Endothelial cell of umbilical vein (primary cell): ENCODE measurements at regions not wholly inside any gene's neighbourhood (a gene's known extent, or its start where the extent isn't known, plus 50 kb on each side); places are given as distances from the start of the nearest gene placed in this dataset.

Experiments
- CTCF ChIP-seq, 2 donors: IDR thresholded peaks; 1 replicate in 1 of 2; 2 replicates in 1 of 2; pipeline ENCODE4 v1.5.1; 2011; ENCODE audit warnings: low read length in 2 of 2, mild to moderate bottlenecking in 2 of 2, moderate library complexity in 2 of 2, control low read depth in 1 of 2, inconsistent platforms in 1 of 2, low read depth in 1 of 2; ENCODE audit not compliant: insufficient read depth in 1 of 2; ENCODE audit errors: extremely low read depth in 1 of 2
- EZH2 ChIP-seq: IDR thresholded peaks from 2 replicates; pipeline ENCODE4 v1.6.1; 2012; ENCODE audit warnings: borderline replicate concordance, low read depth, mild to moderate bottlenecking, moderate library complexity, low read length, inconsistent platforms; ENCODE audit not compliant: severe bottlenecking
- GATA2 ChIP-seq: IDR thresholded peaks from 2 replicates; pipeline ENCODE4 v1.7.0; 2011; ENCODE audit warnings: low read depth, mild to moderate bottlenecking, moderate library complexity, mixed read lengths, low read length; ENCODE audit not compliant: insufficient read length, insufficient read depth
- JUN ChIP-seq: IDR thresholded peaks from 2 replicates; pipeline ENCODE4 v1.6.1; 2011; ENCODE audit warnings: borderline replicate concordance, low read depth; ENCODE audit not compliant: insufficient read length, insufficient read depth
- MAX ChIP-seq: IDR thresholded peaks from 2 replicates; pipeline ENCODE4 v1.6.1; 2011; ENCODE audit not compliant: insufficient read depth, insufficient read length
- POLR2A ChIP-seq: IDR thresholded peaks from 2 replicates; pipeline ENCODE4 v1.6.1; 2012; ENCODE audit warnings: low read depth, mild to moderate bottlenecking, control low read depth, low read length
- POLR2AphosphoS5 ChIP-seq: IDR thresholded peaks from 2 replicates; pipeline ENCODE4 v1.6.1; 2012; ENCODE audit warnings: low read depth, mild to moderate bottlenecking, control low read depth, low read length, moderate library complexity; ENCODE audit not compliant: insufficient read depth

GRCh38 chr2:173764094-173764493, 201.1 kb downstream of the SP3 start:
- no peak for TF ChIP-seq POLR2AphosphoS5
- TF ChIP-seq CTCF (IDR thresholded peaks at IDR 0.05; ENCODE audit: extremely low read depth in 1 of 2, insufficient read depth in 1 of 2, low read depth in 1 of 2, low read length in 2 of 2), result no peak
- no peak for TF ChIP-seq POLR2A
- no peak for TF ChIP-seq EZH2
- no peak for TF ChIP-seq JUN
- no peak for TF ChIP-seq MAX
- no peak for TF ChIP-seq GATA2
